GM12878 (cell line): ENCODE measurements at regions not wholly inside any gene's neighbourhood (a gene's known extent, or its start where the extent isn't known, plus 50 kb on each side); places are given as distances from the start of the nearest gene placed in this dataset.

Experiments used
- ATAC-seq: fragments of 200-7000 bp; cut with Tn5 transposase; 3 replicates; pipeline ENCODE4 v1.9.1; 2020; ENCODE audit warnings: mild to moderate bottlenecking, moderate library complexity
- BruUV-seq: library from RNA; stranded (reverse); fragments of 400-500 nt; replicated peaks from 2 replicates; lab custom pipeline; 2021; lab: Mats Ljungman, UMichigan
- CTCF ChIA-PET: fragments of 300-600 bp; sonication (Branson Sonifier 250); formaldehyde crosslinking; extraction: SDS; loops from one replicate; lab custom pipeline; 2021; ENCODE audit warnings: inconsistent platforms; lab: Yijun Ruan, JAX
- POLR2A ChIA-PET: fragments of 350-600 bp; formaldehyde crosslinking; extraction: SDS; loops from one replicate; lab custom pipeline; 2021; ENCODE audit warnings: inconsistent platforms; lab: Charles Lee
- RAD21 ChIA-PET: fragments of 300-600 bp; sonication (Branson Sonifier 250); formaldehyde crosslinking; loops from one replicate; lab custom pipeline; 2023; ENCODE audit warnings: antibody characterized with exemption; ENCODE audit not compliant: unreplicated experiment; lab: Charles Lee
- SMC1A ChIA-PET: fragments of 300-600 bp; sonication (Branson Sonifier 250); formaldehyde crosslinking; loops from one replicate; lab custom pipeline; 2023; ENCODE audit not compliant: unreplicated experiment, uncharacterized antibody; lab: Charles Lee
- DNase-seq: peaks from one replicate; pipeline ENCODE4 v3.0.0-alpha.2; 2011; ENCODE audit warnings: low read depth, low spot score
- FAIRE-seq: peaks from 3 replicates; lab custom pipeline; 2011; peaks lifted over from hg19 to GRCh38; lab: Jason Lieb, UNC
- H2AFZ ChIP-seq: 2 replicates; pipeline ENCODE4 v1.6.0; 2011; ENCODE audit warnings: low read depth, low read length, control low read depth; ENCODE audit not compliant: control insufficient read depth
- H3K27ac ChIP-seq: 2 replicates; pipeline ENCODE4 v1.5.1; 2011; ENCODE audit warnings: control low read depth; ENCODE audit not compliant: control insufficient read depth, insufficient read depth
- H3K27me3 ChIP-seq, 2 experiments: replicated peaks in 1 of 2; 2 replicates each; pipeline versions ENCODE4 v1.6.0 to v1.6.1; 2011; ENCODE audit warnings: low read length in 1 of 2; ENCODE audit not compliant: control insufficient read depth in 2 of 2, insufficient read depth in 2 of 2
- H3K36me3 ChIP-seq, 2 experiments: 2 replicates each; pipeline ENCODE4 v1.5.1; 2011; ENCODE audit warnings: low read length in 1 of 2; ENCODE audit not compliant: control insufficient read depth in 2 of 2, insufficient read depth in 2 of 2
- H3K4me1 ChIP-seq: 2 replicates; pipeline ENCODE4 v1.6.1; 2011; ENCODE audit warnings: mild to moderate bottlenecking, low read length, moderate library complexity, mixed read lengths; ENCODE audit not compliant: control insufficient read depth, insufficient read depth
- H3K4me2 ChIP-seq: 2 replicates; pipeline ENCODE4 v1.6.0; 2011; ENCODE audit warnings: control low read depth; ENCODE audit not compliant: control insufficient read depth, insufficient read depth
- H3K4me3 ChIP-seq: fragments of 200-600 bp; sonication (generic); 2 replicates; pipeline ENCODE4 v1.5.1; 2016
- H3K79me2 ChIP-seq: 2 replicates; pipeline ENCODE4 v1.6.0; 2011; ENCODE audit warnings: low read length; ENCODE audit not compliant: control insufficient read depth, insufficient read depth
- H3K9ac ChIP-seq: 2 replicates; pipeline ENCODE4 v1.8.0; 2011; ENCODE audit warnings: low read length, control low read depth, mixed read lengths; ENCODE audit not compliant: control insufficient read depth, insufficient read depth
- H3K9me3 ChIP-seq: replicated peaks from 3 replicates; pipeline ENCODE4 v1.5.1; 2011; ENCODE audit warnings: mild to moderate bottlenecking, low read length; ENCODE audit not compliant: control insufficient read depth, insufficient read depth
- H4K20me1 ChIP-seq: 2 replicates; pipeline ENCODE4 v1.6.0; 2011; ENCODE audit not compliant: control insufficient read depth, insufficient read depth
- EP300 ChIP-seq, 2 experiments: fragments of 150-350 bp in 1 of 2; IDR thresholded peaks; 2 replicates each; pipeline ENCODE4 v1.6.1; 2011 to 2012; ENCODE audit warnings: low read depth in 2 of 2, low read length in 2 of 2, borderline replicate concordance in 1 of 2, improper control_type of control experiment in 1 of 2, inconsistent platforms in 1 of 2; ENCODE audit not compliant: control insufficient read depth in 1 of 2
- FOXM1 ChIP-seq: IDR thresholded peaks from 2 replicates; pipeline ENCODE4 v1.6.1; 2012; ENCODE audit warnings: low read depth, mild to moderate bottlenecking, inconsistent platforms, low read length, moderate library complexity
- HDGF ChIP-seq: fragments of 450-650 bp; IDR thresholded peaks from 2 replicates; pipeline ENCODE4 v1.6.1; 2016; ENCODE audit warnings: antibody characterized with exemption
- WGBS: methylation state at CpG from one replicate; pipeline ENCODE4 v1.1.6; 2016; ENCODE audit warnings: low lambda C conversion rate; ENCODE audit not compliant: insufficient replicate concordance, insufficient coverage; ENCODE audit errors: missing lambda C conversion rate; 5-methylcytosine and 5-hydroxymethylcytosine counted together
- in situ Hi-C: fragments of 300-500 bp; cut with MboI; formaldehyde crosslinking; loops from 9 replicates; pipeline ENCODE4 v1.14.3; 2018; ENCODE audit warnings: mixed read lengths
- intact Hi-C: fragments of 100-400 bp; cut with micrococcal nuclease; formaldehyde crosslinking; loops from one replicate; pipeline ENCODE4 v1.14.2; 2022; ENCODE audit not compliant: unreplicated experiment
- TF ChIP-seq, protein P1 (sequence below): IDR thresholded peaks from 2 replicates; pipeline ENCODE4 v1.6.1; 2012; ENCODE audit warnings: mild to moderate bottlenecking, low read depth, low read length

- intact Hi-C loops = no loop called here
- ChIA-PET SMC1A (no interaction called here), POLR2A (no interaction called here), CTCF (interaction anchor here (0.8 to 1.6 kb wide), 3 partner anchors 15 to 59 kb away, joined by 3 read pairs; no protein-coding TSS in a partner anchor), RAD21 (no interaction called here)
- H3K27me3 ChIP-seq = no peaks in the 10 kb centered on the region
- no peak for ATAC-seq
- no peak overlapping the region for H3K9ac ChIP-seq
- no peak overlapping the region for H2AFZ ChIP-seq
- H3K27ac ChIP-seq = no peak overlapping the region
- H3K9me3 ChIP-seq = peaks cover 1% of the 10 kb centered on the region; the same call in 1 of the 3 replicates
- no peaks in the 10 kb centered on the region for H4K20me1 ChIP-seq
- no TSS peak for BruUV-seq
- H3K36me3 ChIP-seq = no peaks in the 10 kb centered on the region
- no peak overlapping the region for H3K4me3 ChIP-seq
- no peak for DNase-seq
- H3K4me2 ChIP-seq = no peak overlapping the region
- FAIRE-seq = no peak
- H3K79me2 ChIP-seq = no peaks in the 10 kb centered on the region
- WGBS = 76% methylated on average over 6 of the region's 6 CpGs
- in situ Hi-C loops = no loop called here
- peaks cover 3% of the 10 kb centered on the region for H3K4me1 ChIP-seq
- TF ChIP-seq HDGF (no peak), EP300 (IDR thresholded peaks at IDR 0.05; ENCODE audit: borderline replicate concordance in 1 of 2, control insufficient read depth in 1 of 2, low read depth in 2 of 2, low read length in 2 of 2) (no peak), FOXM1 (no peak)
- TF ChIP-seq, protein P1, sequence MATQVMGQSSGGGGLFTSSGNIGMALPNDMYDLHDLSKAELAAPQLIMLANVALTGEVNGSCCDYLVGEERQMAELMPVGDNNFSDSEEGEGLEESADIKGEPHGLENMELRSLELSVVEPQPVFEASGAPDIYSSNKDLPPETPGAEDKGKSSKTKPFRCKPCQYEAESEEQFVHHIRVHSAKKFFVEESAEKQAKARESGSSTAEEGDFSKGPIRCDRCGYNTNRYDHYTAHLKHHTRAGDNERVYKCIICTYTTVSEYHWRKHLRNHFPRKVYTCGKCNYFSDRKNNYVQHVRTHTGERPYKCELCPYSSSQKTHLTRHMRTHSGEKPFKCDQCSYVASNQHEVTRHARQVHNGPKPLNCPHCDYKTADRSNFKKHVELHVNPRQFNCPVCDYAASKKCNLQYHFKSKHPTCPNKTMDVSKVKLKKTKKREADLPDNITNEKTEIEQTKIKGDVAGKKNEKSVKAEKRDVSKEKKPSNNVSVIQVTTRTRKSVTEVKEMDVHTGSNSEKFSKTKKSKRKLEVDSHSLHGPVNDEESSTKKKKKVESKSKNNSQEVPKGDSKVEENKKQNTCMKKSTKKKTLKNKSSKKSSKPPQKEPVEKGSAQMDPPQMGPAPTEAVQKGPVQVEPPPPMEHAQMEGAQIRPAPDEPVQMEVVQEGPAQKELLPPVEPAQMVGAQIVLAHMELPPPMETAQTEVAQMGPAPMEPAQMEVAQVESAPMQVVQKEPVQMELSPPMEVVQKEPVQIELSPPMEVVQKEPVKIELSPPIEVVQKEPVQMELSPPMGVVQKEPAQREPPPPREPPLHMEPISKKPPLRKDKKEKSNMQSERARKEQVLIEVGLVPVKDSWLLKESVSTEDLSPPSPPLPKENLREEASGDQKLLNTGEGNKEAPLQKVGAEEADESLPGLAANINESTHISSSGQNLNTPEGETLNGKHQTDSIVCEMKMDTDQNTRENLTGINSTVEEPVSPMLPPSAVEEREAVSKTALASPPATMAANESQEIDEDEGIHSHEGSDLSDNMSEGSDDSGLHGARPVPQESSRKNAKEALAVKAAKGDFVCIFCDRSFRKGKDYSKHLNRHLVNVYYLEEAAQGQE = peak; percentile 49; the same call in 1 of the 2 replicates
Observed at GRCh38 chr6:90420500-90420899, 123.9 kb upstream of the BACH2 start.
